Pancreas (tissue), 10 donors: ENCODE measurements at regions not wholly inside any gene's neighbourhood (a gene's known extent, or its start where the extent isn't known, plus 50 kb on each side); places are given as distances from the start of the nearest gene placed in this dataset.

Source experiments
- ATAC-seq, 4 donors: fragments of 200-7000 bp; cut with Tn5 transposase; one replicate each; pipeline versions ENCODE4 v1.8.0 to v1.9.1; 2020; ENCODE audit warnings: mild to moderate bottlenecking in 4 of 4, moderate library complexity in 4 of 4
- DNase-seq, 6 donors: peaks; one replicate each; pipeline ENCODE4 v3.0.0-alpha.2; 2020
- FAIRE-seq: peaks from 2 replicates; lab custom pipeline; 2012; peaks lifted over from hg19 to GRCh38; lab: Jason Lieb, UNC
- H3K27ac ChIP-seq, 4 donors: fragments of 200-600 bp; sonication (generic); 1 replicate in 3 of 4; 2 replicates in 1 of 4; pipeline versions ENCODE4 v1.5.0 to v1.8.0; 2020
- H3K27me3 ChIP-seq, 4 donors: fragments of 200-600 bp; one replicate each; pipeline ENCODE4 v1.8.0; 2021
- H3K36me3 ChIP-seq, 3 donors: fragments of 200-600 bp; sonication (generic) in 1 of 3; one replicate each; pipeline versions ENCODE4 v1.5.0 to v1.8.0; 2020 to 2021
- H3K4me1 ChIP-seq, 3 donors: fragments of 200-600 bp; one replicate each; pipeline ENCODE4 v1.8.0; 2021
- H3K4me3 ChIP-seq, 4 donors: fragments of 200-600 bp; sonication (generic) in 2 of 4; one replicate each; pipeline versions ENCODE4 v1.5.0 to v1.8.0; 2020 to 2021
- H3K9me3 ChIP-seq, 4 donors: fragments of 200-600 bp; one replicate each; pipeline ENCODE4 v1.8.0; 2021
- WGBS, 2 donors: extraction: QIAGEN DNeasy Blood & Tissue Kit; methylation state at CpG; one replicate each; pipeline ENCODE4 v1.1.7; 2013; 5-methylcytosine and 5-hydroxymethylcytosine counted together
- intact Hi-C, 3 donors: fragments of 100-400 bp; cut with DNase I; formaldehyde crosslinking; loops; one replicate each; pipeline versions ENCODE4 v1.11.1 to v1.14.2; 2022
- TF ChIP-seq, protein P1 (sequence below), 4 donors: fragments of 200-600 bp; sonication (generic) in 3 of 4; IDR thresholded peaks; one replicate each; pipeline versions ENCODE4 v1.5.0 to v1.8.0; 2021; ENCODE audit warnings: antibody characterized with exemption in 4 of 4
- donor health status: healthy with polysubstance abuse.
- donor health status: DM: no; HTN: no; CAD: no; lungs with moderate emphysema.
- donor health status: DM: no; HTN: no; CAD: no.
- donor health status: control.
- donor health status: control.
- donor health status: Bipolar disorder and iron deficiency.
- donor health status: DM: yes; HTN: yes; CAD: no.
- donor health status: DM: no; HTN: no; CAD: no.
- donor health status: DM: no; HTN: no; CAD: no.
- donor health status: DM: yes; HTN: yes; CAD: no.

DNA sequence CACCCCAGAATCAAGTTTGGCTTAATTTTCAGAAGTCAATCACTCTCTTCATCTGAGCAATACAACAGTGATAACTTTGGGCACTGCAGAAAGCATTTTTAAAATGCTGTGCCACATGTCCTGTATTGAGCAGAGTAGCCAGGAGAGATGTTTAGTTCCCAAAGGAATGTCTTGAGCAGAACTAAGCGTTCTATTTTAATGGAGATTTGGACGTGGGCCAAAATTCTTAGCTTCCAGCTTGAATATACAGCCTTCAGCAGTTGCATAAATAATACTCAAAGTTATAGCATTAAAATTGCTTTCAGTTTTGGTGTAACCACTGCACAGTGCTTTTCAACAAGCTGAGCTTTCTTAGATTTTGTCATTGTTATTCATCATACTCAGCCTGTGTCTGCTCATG, 679.2 kb downstream of the NLGN4X start:
- H3K4me3 ChIP-seq: no peak overlapping the region
- H3K4me1 ChIP-seq: no peaks in the 10 kb centered on the region
- H3K27ac ChIP-seq: no peak overlapping the region
- FAIRE-seq (no peak), DNase-seq (no peak), ATAC-seq (no peak)
- TF ChIP-seq, protein P1, sequence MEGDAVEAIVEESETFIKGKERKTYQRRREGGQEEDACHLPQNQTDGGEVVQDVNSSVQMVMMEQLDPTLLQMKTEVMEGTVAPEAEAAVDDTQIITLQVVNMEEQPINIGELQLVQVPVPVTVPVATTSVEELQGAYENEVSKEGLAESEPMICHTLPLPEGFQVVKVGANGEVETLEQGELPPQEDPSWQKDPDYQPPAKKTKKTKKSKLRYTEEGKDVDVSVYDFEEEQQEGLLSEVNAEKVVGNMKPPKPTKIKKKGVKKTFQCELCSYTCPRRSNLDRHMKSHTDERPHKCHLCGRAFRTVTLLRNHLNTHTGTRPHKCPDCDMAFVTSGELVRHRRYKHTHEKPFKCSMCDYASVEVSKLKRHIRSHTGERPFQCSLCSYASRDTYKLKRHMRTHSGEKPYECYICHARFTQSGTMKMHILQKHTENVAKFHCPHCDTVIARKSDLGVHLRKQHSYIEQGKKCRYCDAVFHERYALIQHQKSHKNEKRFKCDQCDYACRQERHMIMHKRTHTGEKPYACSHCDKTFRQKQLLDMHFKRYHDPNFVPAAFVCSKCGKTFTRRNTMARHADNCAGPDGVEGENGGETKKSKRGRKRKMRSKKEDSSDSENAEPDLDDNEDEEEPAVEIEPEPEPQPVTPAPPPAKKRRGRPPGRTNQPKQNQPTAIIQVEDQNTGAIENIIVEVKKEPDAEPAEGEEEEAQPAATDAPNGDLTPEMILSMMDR (IDR thresholded peaks at IDR 0.05): no peak
- no peaks in the 10 kb centered on the region for H3K27me3 ChIP-seq
- H3K36me3 ChIP-seq: no peaks in the 10 kb centered on the region
- no peaks in the 10 kb centered on the region for H3K9me3 ChIP-seq
- 27 to 35% methylated on average over 2 of the region's 2 CpGs for WGBS, 2 donors
- intact Hi-C loops: no loop called here

DNA sequence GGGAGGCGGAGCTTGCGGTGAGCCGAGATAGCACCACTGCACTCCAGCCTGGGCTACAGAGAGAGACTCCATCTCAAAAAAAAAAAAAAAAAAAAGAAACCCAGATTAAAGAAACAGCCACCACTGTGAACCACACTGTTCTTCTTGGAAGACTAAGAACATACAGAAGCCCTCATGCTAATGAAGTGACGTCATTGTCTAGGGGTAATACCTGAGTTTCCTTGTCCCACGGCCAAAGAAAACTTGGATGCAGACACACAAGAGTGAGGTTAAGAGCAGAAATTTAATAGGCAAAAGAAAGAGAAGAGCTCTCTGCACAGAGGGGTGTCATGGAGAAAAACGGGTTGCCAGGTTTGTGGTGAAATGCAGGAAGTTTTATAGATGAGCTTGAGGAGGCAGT, 691.6 kb downstream of the NLGN4X start:
- TF ChIP-seq, protein P1 (IDR thresholded peaks at IDR 0.05): no peak
- intact Hi-C loops: no loop called here
- no peak for DNase-seq
- Histone ChIP-seq H3K4me1 (no peaks in the 10 kb centered on the region), H3K27ac (no peak overlapping the region), H3K9me3 (no peaks in the 10 kb centered on the region), H3K4me3 (no peak overlapping the region), H3K27me3 (no peaks in the 10 kb centered on the region), H3K36me3 (no peaks in the 10 kb centered on the region)
- no peak for ATAC-seq
- WGBS, 2 donors: 67 to 77% methylated on average over 6 of the region's 6 CpGs
- no peak for FAIRE-seq

DNA sequence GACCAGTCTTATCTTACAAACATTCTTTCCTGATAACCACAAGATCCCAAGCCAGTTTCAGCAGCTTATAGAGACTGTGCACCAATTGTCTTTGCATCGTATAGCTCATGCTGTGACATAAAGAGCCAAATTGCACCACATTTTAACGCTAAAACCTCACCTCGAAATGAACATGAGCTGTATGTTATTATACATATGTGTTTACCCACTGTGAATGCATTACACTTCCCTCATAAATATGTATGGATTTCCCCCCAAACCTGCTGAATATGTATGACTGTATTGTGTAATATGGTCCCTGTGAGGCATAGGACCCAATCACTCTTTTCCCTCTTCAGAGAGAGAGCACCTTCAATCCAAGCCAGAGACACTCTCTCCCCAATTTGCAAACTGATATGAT, 692.4 kb downstream of the NLGN4X start:
- FAIRE-seq: no peak
- Histone ChIP-seq H3K9me3 (no peaks in the 10 kb centered on the region), H3K27me3 (no peaks in the 10 kb centered on the region), H3K4me3 (no peak overlapping the region), H3K4me1 (no peaks in the 10 kb centered on the region), H3K36me3 (no peaks in the 10 kb centered on the region), H3K27ac (no peak overlapping the region)
- no peak for DNase-seq
- TF ChIP-seq, protein P1 (IDR thresholded peaks at IDR 0.05): no peak
- WGBS, 2 donors: 56 to 68% methylated on average over 3 of the region's 3 CpGs
- ATAC-seq: no peak
- intact Hi-C loops: no loop called here

DNA sequence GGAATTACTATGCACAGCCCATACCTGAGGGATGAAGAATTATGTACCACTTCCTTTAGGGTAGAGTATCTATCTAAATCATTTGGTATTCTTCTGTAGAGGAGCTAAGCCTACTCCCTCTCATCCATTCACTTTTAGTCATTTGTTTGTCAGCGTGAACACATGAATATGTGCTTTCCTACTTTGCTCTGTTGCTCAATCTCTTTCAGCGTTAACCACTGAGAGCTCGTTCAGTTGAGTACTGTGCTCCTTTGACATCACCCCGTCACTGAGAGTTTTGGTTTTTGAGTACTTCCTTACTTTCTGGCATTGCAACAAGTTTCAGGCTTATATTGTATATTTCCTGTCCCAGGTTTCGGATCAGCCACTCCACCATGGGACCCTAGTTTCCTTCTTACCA, 700.6 kb downstream of the NLGN4X start:
- FAIRE-seq: no peak
- Histone ChIP-seq H3K36me3 (no peaks in the 10 kb centered on the region), H3K4me3 (no peak overlapping the region), H3K4me1 (no peaks in the 10 kb centered on the region), H3K9me3 (no peaks in the 10 kb centered on the region), H3K27ac (no peak overlapping the region), H3K27me3 (peaks cover 0 to 6% (median 0%) of the 10 kb centered on the region in 4 donors)
- 68 to 75% methylated on average over 5 of the region's 5 CpGs for WGBS, 2 donors
- intact Hi-C loops: no loop called here
- TF ChIP-seq, protein P1 (IDR thresholded peaks at IDR 0.05): no peak
- no peak for DNase-seq
- ATAC-seq: no peak

DNA sequence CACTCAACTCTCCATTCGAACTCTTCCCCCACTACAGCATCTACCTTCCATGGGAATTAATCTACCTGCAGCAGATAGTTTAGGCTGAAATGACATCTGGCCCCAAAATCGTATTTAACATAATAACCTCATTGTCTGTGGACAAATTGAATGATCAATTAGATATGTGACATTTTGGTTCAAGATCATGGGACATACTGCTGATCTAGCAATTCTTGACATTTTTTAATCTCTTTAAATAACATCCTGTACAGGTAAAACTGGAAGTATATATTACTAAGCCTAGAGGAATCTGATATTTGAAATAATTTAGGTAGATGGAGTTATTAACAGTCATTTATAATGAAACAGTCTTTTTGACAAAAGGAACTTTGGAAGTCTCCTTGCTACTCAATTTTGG, 702.5 kb downstream of the NLGN4X start:
- TF ChIP-seq, protein P1 (IDR thresholded peaks at IDR 0.05): no peak
- WGBS, 2 donors: 21 to 35% methylated on average over 2 of the region's 2 CpGs
- Histone ChIP-seq H3K36me3 (no peaks in the 10 kb centered on the region), H3K4me1 (no peaks in the 10 kb centered on the region), H3K9me3 (no peaks in the 10 kb centered on the region), H3K27me3 (peaks cover 0 to 6% (median 0%) of the 10 kb centered on the region in 4 donors), H3K4me3 (no peak overlapping the region), H3K27ac (no peak overlapping the region)
- intact Hi-C loops: no loop called here
- DNase-seq: no peak
- FAIRE-seq: no peak
- no peak for ATAC-seq
